ENCODE measurements at regions not wholly inside any gene's neighbourhood (a gene's known extent, or its start where the extent isn't known, plus 50 kb on each side); places are given as distances from the start of the nearest gene placed in this dataset.
"Not testable (repeated sequence)": the region's sequence is repeated elsewhere in the genome, so short reads cannot be mapped to it uniquely, and the experiment has no call there.

DNA sequence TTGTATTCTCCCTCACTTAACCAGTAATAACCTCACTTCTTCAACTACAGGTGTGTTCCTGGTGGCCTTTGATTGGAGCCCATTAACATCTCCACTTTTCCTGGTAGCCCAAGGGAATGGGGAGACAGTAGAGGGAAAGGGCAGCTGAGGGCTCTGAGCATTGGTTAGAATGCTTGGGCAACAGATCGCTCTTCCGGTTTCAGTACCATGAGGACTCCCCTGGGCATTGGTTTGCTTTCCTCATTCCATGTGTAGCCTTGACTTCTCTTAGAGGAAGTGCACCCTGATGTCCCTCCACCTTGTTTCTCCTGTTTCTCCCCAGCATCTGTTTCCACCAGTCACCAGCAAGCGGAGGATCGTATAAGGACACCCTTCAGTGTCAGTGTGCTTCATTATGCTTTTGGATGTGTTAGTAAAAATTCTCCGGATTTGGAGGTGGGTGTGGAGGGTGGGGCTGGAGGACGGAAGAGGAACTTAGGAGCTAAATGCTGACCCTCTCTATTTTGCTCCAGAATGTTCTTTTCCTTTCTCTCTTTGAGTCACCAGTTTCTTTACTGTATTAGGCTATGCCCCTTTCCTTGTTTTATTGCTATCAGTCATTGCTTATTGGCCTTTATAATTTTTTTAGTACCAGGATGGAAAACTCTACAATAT is 50.6 kb upstream of the ZNG1B start:
- not testable (repeated sequence) for DNase-seq (ENCODE audit: low read depth in 2 of 2)

DNA sequence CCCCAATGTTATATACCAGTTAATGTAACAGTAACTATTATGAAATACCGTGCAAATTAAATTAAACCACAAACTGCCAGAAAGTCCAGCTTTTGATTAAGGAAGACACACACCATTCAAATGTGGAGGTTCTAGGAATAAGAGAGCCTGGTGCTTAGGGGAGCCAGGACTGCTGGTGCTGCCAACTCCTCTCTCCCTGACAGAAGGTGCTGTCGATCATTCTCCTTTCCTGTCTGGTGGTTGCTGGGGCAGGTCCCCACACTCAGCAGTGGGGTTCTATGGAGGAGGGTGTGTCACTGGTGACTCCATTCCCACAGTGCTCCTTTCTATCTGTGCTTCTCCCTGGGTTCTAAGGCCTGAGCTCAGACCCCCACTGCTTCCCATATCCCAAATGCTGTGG is 57.9 kb upstream of the ZNG1B start:
- DNase-seq (ENCODE audit: low read depth in 2 of 2): not testable (repeated sequence)

DNA sequence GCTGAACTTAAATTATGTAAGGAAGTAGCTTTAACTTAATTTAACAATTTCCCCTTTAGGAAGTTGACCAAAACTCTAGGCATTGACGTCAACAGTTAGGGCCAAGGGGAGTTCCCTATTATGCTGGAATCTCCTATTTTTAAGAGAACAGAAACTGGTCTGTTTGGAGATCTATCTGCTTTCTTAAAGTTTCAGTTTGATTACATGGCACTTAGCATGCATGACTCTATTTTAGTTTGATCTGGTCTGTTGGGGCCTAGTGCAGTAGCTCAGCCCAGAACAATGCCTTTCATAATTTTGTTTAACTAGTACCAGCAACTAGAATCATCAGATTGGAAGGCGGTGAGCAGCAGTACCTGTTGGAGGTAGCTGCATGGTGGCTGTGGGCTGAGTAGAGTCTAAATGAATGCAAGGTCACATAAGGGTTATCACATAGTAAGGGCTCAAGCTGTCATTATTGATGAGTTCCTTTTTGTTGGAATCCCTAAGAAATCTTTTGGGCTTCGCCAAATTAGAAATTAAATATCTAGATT is 60.5 kb upstream of the ZNG1B start:
- DNase-seq (ENCODE audit: low read depth in 2 of 2): no peak

DNA sequence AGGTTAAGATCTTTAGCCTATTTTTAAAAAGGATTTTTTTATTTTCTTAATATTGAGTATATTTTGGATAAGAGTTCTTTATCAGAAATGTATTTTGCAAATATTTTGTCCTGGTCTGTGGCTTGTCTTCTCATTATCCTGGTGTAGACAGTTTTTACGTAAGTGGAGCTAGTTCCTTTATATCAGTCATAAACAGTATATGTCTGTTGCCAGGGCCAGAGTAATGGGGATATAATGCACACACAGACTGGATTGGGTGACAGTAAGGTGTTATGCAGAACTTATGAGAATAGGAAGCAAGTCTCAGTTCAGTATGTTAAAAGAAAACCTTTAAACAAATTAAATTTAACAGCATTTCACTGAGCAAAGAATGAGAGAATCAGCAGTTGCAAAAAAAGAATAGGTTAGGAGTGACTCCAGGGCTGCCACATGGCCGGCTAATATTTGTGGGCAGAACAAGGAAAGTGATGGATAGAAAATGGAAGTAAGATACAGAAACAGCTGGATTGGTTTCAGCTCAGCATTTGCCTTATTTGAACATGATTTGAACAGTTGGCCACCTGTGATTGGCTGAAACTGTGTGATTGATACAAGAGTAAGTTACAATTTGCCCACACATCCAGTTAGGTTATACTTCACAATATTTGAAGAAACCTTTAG is 61.1 kb upstream of the ZNG1B start:
- no peak for DNase-seq (ENCODE audit: low read depth in 2 of 2)

DNA sequence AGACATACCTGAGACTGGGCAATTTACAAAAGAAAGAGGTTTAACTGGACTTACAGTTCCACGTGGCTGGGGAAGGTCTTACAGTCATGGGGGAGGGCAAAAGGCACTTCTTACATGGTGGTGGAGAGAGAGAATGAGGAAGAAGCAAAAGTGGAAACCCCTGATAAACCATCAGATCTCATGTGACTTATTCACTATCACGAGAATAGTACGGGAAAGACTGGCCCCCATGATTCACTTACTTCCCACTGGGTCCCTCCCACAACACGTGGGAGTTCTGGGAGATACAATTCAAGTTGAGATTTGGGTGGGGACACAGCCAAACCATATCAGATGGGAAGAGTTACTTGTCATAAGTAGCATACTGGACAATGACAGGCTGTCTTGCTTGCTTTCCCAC is 62.6 kb upstream of the ZNG1B start:
- not testable (repeated sequence) for DNase-seq (ENCODE audit: low read depth in 2 of 2)

DNA sequence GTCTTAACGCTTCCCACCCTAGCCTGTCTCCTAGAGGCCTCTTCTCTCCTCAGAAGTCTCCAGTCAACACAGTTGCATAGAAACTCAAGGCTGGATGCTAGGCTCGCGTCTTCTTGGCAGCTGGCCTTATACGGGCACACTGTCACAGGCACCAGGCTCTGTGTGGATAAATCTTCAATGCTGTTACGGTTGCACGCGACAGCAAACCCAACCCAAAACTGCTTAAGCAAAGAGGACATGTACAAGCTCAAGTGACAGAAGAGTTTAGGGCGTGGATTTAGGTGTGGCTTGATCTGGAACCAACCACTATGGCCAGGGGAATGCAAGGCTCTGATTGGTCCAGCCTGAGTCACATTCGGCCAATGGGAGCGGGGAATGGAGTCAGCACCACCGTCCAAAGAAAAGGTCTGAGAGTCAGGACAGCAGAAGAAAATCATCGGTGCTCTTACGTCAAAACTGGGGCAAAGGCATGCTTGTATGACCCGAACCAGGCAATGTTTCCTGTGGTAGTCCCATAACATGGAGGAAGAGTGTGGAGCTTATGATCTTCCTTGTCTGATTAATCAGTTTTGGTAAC is 65.1 kb upstream of the ZNG1B start:
- DNase-seq (ENCODE audit: low read depth in 2 of 2): not testable (repeated sequence)

DNA sequence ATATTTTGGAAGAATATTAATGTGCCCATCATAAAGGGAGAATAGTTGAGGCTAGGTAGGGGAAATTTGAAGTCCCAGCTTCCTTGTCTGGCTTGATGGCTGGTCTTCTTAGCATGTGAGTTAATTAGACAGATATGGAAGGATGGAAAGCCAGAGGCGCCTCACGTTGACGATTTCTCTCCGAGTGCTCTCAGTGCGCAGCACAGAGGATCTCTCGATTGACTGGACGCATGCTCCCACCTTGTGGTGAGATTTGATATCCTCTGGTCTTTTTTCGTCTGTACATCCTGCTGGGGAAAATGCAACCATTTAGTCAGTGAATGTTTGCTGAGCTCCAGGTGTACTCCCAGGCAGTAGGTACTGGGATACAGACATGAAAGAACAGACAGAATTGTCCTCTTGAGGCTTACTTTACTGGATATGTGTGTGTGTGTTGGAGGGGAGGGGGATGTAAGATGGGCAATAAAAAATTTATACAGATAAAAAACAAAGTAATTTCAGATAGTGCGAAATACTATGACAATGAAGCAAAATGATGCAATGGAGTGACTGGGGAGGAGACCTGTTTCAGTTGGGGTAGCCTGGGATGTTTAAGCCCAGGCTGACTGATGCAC is 66.9 kb upstream of the ZNG1B start:
- peak; percentile 30 to 33 for DNase-seq (ENCODE audit: low read depth in 2 of 2)

DNA sequence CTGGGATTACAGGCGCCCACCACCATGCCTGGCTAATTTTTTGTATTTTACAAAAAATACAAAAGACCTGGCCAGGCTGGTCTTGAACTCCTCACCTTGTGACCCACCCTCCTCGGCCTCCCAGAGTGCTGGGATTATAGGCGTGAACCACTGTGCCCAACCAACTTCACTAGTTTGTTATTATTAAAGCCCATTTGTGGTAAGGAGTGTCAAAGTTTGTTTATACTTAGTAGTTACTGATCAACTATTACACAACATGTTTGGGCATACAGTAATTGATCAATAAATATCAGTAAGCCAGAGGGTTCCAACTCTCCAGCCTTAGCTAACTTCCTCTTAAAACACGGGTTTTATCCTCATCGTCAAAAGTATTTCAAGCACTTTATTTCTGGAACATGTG is 67.5 kb upstream of the ZNG1B start:
- DNase-seq (ENCODE audit: low read depth in 2 of 2): no peak

DNA sequence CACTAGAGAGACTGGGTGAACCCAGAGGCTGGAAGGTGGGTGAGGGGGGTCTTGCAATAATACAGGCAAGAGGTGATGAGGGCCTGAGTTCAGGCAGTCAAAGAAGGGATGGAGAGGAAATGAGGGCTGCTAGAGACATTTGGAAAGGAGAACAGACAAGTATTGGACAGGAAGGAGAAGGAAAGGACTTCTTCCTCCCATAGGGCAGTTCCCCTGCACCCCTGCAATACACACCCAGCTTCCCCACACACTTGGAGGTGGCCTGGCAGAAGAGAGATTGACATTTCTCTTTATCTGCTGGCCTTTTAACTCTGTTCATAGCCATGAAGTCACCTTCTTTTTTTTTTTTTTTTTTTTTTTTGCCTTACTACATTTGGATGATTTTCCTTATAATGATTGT is 68.9 kb upstream of the ZNG1B start:
- not testable (repeated sequence) for DNase-seq (ENCODE audit: low read depth in 2 of 2)

DNA sequence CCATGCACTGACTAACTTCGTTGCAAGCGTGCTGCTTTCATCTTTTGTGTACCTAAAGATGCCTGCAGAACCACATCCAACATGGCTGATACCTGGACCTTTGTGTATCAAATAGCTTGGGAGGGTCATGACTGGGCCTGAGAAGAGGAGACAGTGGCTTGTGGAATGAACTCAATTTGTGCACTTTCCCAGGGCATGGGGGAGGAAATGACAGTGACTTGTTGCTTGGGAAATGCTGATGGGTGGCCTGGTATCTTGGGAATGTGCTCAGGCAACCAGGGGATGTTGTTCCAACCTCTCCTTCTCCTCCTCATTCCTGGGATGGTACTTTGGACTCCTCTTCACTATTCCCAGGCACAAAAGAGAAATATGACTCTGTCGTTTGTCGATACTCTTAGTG is 70.7 kb upstream of the ZNG1B start:
- DNase-seq (ENCODE audit: low read depth in 2 of 2): not testable (repeated sequence)

DNA sequence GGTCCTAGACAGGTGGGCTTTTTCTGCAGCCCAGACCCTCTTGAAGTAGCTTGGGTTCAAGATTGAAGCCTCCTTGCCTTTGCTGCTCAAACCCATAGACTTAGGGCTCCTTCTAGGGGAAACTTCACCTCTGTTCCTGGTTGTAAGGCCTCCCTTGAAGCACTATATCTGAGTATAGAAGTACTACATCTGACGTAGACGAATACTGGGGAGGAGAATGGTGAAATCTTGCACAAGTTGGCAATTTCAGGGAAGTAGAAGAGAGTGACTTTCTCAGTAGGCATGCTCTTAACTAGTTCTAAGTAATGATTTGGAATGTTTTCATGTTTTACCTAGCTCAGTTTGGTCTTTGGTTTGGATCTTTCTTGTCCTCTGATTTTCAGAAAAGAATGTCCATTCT is 71.7 kb upstream of the ZNG1B start:
- DNase-seq (ENCODE audit: low read depth in 2 of 2): not testable (repeated sequence)

DNA sequence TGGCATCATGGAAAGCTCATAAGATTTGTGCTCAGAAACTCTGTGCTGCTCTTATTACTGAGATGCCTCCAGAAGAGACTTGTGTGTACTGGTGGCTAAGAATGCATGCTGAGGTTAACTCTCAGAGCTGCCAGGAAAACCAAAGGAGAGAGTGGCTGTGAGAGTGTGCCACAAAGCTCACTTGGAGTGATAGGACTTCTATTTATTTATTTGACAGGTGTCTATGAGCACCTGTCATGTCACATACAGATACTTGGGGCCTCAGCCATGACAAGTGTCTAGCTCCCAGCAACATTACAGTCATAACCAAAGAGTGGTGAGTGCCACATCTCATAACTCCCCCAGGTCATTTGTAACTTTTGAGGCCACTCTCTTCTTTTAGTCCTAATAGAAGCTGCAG is 72.2 kb upstream of the ZNG1B start:
- DNase-seq (ENCODE audit: low read depth in 2 of 2): not testable (repeated sequence)

DNA sequence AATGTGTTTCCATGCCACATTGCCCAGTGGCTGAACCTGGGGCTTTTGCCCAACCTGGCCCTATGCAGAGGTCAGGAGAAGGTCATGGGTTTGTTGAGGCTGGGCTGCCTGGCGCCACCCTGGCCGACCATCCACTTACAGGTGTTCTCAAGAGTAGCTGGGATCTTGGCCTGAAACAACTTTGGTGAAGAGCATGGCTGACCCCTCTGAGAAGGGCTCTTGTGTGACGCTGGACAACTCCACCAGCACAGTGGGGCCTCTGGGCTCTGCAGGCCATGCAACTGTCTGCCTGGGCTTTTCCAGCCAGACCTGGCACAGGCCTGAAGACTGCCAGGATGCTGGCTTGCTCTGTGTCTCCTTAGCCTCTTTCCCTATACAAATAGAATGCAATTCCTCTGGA is 76.4 kb upstream of the ZNG1B start:
- DNase-seq (ENCODE audit: low read depth in 2 of 2): no peak

DNA sequence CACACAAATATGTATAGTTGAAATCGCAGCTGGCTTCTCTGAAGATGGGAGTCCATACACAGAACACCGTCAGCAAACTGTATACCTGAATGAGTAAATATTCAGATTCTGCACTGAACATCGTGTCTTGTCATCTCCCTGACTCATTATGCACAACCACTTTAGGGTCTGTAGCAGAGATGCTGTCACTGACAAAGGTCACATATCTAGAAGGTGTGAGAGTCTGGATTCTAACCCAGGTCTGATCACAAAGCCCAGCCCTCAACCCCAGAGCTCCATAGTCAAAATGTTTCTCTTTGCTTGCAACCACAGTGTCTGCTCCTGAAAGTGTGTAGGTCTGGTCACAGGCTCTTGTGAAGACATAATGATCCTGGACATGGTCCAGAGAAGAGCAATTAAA is 78.3 kb upstream of the PAX8 start:
- no peak for DNase-seq (ENCODE audit: low read depth in 2 of 2)

DNA sequence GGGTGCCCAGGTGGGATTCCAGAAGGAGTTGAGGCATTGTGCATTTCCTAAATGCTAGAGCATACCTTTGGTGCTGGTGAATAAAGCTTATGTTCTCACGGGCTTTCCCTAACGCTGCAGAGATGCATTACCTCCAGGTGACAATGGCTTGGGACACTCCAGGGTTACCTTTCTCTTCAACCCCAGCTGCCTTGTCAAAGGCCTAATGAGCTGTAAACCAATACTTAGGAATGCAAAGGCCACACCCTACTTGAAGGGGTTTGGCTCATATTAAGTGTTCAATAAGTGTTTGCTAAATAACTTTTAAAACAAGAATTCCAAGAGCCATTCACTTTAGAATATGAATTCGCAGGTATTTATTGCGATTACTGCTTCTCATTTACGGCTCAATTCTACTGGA is 77.6 kb upstream of the PAX8 start:
- not testable (repeated sequence) for DNase-seq (ENCODE audit: low read depth in 2 of 2)

DNA sequence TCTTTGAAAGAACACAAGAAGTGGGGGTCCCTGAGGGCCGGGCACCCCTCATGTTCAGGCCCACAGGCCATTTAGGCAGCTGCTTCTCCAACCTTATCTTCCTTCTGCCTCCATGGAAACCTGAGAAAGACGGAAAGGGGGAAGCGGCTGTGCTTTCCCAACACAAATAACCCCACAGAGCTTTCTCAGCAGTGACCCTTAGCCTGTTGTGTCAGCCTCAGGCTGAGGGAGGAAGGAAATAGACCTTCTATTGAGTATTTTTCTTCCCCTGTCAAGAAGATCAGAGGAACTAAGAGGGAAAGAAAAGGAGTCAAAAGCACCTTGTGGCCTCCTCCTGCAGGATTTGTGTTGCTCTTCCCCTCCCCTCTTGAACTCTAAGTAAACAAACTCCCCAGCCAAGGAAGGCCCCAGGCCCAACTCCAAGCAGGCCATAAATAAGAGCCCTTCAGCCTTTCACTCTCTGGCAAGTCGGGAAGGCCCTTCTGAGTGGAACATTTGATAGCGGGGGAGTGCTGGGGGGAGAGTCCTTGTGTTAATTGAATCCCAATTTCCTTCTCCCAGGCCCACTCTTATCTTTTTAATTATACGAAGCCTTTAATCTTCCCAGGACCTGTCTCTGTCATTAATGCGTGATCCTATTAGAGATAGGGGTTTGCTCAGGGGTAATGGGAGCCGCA is 76.8 kb upstream of the PAX8 start:
- not testable (repeated sequence) for DNase-seq (ENCODE audit: low read depth in 2 of 2)

DNA sequence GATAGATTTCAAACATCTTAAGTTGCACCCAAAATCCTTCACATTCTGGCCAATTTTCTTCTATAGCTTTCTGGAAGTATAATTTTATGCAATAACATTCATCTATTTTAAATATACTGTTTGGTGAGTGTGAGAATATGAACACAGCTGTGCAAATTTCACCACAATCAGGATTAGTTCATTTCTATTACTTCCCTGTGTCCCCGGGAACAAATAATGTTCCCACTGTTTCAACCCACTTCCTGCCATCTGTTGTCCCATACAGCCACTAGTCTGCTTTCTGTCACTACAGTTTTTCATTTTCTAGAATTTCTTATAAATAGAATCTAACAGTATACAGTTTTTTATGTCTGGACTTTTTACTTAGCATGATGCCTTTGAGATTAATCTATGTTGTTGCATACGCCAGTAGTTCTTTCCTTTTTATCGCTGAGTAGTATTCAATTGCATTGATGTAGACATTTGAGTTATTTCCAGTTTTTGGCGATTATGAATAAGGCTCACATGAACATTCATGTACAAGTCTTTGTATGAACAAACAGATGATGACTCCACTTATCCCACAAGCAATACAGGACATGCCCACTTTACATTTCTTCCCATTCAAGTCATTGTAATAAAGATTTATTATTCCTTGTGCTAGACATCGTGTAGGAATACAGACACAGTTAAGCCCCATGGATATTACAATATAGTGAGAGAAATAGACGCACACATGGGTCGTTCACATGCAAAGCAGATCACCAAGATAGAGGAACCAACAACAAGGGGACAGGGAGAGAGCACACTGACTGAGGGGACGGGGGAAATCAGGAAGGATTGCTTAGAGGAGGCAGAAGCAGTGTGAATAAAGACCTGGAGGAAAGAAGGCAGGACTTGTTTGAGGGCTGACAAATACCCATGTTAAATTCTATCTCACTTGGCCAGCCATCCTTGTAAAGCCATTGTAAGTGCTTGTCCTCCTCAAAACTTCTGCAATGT is 72.9 kb upstream of the PAX8 start:
- no peak for DNase-seq (ENCODE audit: low read depth in 2 of 2)

DNA sequence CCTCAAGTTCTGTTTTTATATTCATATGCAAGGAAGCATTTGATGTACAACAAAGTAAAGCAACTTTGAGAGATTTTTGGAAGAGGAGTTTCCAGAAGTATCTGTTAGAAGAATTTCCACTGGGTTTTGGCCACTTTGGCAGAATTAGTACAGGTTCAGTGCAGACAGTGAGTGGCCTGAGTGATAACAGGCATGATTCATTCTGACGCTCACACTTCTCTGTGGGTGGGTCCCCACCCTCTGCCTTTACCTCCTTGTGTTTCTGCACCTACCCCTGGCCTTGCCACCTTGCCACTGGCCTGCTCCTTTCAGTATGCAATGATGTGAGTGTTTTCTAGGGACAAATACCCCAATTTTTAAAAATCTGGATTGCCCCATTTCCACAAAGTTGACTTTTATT is 65.1 kb upstream of the PAX8 start:
- DNase-seq (ENCODE audit: low read depth in 2 of 2): not testable (repeated sequence)

DNA sequence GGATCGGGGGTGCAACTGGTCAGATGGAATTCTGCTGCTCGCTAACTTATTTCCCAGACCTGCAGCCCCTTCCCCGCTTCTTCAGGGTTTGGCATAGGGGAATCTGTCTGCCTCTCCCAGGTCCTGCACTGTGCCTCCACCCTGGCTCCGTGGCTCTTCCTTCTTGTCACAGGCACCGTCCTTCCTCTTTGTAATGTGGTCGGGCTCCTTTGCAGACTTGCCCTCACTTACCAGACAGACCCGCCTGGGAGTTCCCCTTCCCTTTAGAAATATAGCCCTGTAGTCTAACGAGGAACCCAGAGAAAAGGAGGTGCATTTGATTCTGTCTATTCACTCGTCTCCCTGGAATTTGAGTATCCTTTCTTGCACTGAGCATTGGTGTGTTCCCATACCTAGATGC is 63.9 kb upstream of the PAX8 start:
- no peak for DNase-seq (ENCODE audit: low read depth in 2 of 2)

DNA sequence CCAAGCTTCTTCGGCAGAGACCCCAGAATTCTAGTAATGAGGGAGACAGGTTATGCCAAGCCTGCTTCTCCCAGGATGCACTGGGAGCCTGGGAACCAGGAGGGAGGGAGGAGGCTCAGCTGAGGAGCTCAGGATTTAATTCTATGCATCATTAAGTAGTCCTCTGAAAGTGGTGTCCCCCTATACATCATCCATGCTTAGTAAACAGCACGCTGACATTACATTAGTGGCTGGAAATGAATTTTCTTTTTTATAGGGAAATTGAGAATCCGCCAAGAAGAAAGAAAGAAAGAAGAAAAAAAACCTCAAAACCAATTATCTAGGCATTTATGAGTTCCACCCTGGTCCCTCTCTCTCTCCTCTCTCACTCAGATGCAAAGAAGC is 63.1 kb upstream of the PAX8 start:
- DNase-seq (ENCODE audit: low read depth in 2 of 2): not testable (repeated sequence)

Measured in stimulated activated CD4-positive, alpha-beta T cell treated with anti-CD3 and anti-CD28 coated beads, Interleukin-4, amount 100 ng/mL, for 48 hours (primary cell).